ENCODE measurements at regions not wholly inside any gene's neighbourhood (a gene's known extent, or its start where the extent isn't known, plus 50 kb on each side); places are given as distances from the start of the nearest gene placed in this dataset.

GRCh38 chr6:19127081-19127480 lies 710.1 kb upstream of the ID4 start (continued):
- TF ChIP-seq SUPT20H (IDR thresholded peaks at IDR 0.05; ENCODE audit: borderline replicate concordance, control insufficient read depth, low read depth, low read length) (no peak), SMC3 (IDR thresholded peaks at IDR 0.05; ENCODE audit: borderline replicate concordance, low read length) (no peak), BMI1 (IDR thresholded peaks at IDR 0.05; ENCODE audit: borderline replicate concordance) (no peak), ZZZ3 (IDR thresholded peaks at IDR 0.05; ENCODE audit: control insufficient read depth, insufficient read length, low read depth) (no peak), SMARCA5 (IDR thresholded peaks at IDR 0.05) (no peak), TARDBP (IDR thresholded peaks at IDR 0.05; ENCODE audit: borderline replicate concordance) (no peak), GATAD2B (conservative IDR thresholded peaks at IDR 0.05; ENCODE audit: low read depth) (no peak), SMAD5 (IDR thresholded peaks at IDR 0.05; ENCODE audit: low read depth) (no peak)
- TF ChIP-seq, protein P1, sequence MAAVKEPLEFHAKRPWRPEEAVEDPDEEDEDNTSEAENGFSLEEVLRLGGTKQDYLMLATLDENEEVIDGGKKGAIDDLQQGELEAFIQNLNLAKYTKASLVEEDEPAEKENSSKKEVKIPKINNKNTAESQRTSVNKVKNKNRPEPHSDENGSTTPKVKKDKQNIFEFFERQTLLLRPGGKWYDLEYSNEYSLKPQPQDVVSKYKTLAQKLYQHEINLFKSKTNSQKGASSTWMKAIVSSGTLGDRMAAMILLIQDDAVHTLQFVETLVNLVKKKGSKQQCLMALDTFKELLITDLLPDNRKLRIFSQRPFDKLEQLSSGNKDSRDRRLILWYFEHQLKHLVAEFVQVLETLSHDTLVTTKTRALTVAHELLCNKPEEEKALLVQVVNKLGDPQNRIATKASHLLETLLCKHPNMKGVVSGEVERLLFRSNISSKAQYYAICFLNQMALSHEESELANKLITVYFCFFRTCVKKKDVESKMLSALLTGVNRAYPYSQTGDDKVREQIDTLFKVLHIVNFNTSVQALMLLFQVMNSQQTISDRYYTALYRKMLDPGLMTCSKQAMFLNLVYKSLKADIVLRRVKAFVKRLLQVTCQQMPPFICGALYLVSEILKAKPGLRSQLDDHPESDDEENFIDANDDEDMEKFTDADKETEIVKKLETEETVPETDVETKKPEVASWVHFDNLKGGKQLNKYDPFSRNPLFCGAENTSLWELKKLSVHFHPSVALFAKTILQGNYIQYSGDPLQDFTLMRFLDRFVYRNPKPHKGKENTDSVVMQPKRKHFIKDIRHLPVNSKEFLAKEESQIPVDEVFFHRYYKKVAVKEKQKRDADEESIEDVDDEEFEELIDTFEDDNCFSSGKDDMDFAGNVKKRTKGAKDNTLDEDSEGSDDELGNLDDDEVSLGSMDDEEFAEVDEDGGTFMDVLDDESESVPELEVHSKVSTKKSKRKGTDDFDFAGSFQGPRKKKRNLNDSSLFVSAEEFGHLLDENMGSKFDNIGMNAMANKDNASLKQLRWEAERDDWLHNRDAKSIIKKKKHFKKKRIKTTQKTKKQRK (IDR thresholded peaks at IDR 0.05; ENCODE audit: low read depth, low read length), result no peak

DNA sequence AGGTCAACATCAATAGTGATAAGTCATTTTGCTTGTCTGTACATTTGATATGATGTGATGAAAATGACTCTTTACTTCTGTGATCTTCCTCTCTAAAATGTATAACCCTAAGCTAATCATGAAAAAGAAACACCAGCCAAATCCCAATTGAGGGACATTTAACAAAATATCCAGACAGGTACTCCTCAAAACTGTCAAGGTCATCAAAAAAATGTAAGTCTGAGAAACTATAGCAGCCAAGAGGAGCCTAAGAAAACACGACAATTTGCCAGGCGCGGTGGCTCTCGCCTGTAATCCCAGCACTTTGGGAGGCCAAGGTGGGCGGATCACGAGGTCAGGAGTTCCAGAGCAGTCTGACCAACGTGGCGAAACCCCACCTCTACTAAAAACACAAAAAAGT lies 708.5 kb upstream of the ID4 start:
- SMC1A ChIA-PET (ENCODE audit: uncharacterized antibody, unreplicated experiment), result no interaction called here
- Histone ChIP-seq H3K27me3 (replicated peaks in 1 of 2; ENCODE audit: control insufficient read depth in 2 of 2, insufficient read depth in 2 of 2, low read length in 1 of 2) (no peaks in the 10 kb centered on the region), H4K20me1 (ENCODE audit: control insufficient read depth, insufficient read depth) (no peaks in the 10 kb centered on the region), H3K27ac (ENCODE audit: control insufficient read depth, insufficient read depth) (no peak overlapping the region), H2AFZ (ENCODE audit: control insufficient read depth, low read depth, low read length) (no peak overlapping the region), H3K9ac (ENCODE audit: control insufficient read depth, insufficient read depth, low read length) (no peak overlapping the region), H3K4me2 (ENCODE audit: control insufficient read depth, insufficient read depth) (no peak overlapping the region), H3K9me3 (replicated peaks; ENCODE audit: control insufficient read depth, insufficient read depth, low read length) (no peaks in the 10 kb centered on the region), H3K36me3 (ENCODE audit: control insufficient read depth in 2 of 2, insufficient read depth in 2 of 2, low read length in 1 of 2) (no peaks in the 10 kb centered on the region), H3K4me3 (no peak overlapping the region), H3K4me1 (ENCODE audit: control insufficient read depth, insufficient read depth, low read length) (no peaks in the 10 kb centered on the region), H3K79me2 (ENCODE audit: control insufficient read depth, insufficient read depth, low read length) (no peaks in the 10 kb centered on the region)
- no peak for TF ChIP-seq RBBP5 (conservative IDR thresholded peaks at IDR 0.05)
- intact Hi-C loops (cut with micrococcal nuclease; ENCODE audit: unreplicated experiment) (no loop called here), in situ Hi-C loops (cut with MboI) (no loop called here)
- DNase-seq (ENCODE audit: low read depth, low spot score), result no peak
- no TSS peak for BruUV-seq (replicated peaks)
- no peak for ATAC-seq
- RAD21 ChIA-PET (ENCODE audit: unreplicated experiment), result no interaction called here
- POLR2A ChIA-PET, result no interaction called here
- no peak for FAIRE-seq
- CTCF ChIA-PET, result no interaction called here
- WGBS (ENCODE audit: insufficient coverage, insufficient replicate concordance, low lambda C conversion rate, missing lambda C conversion rate), result 37% methylated on average over 8 of the region's 8 CpGs

Measured in GM12878 (cell line).